ENCODE measurements at regions not wholly inside any gene's neighbourhood (a gene's known extent, or its start where the extent isn't known, plus 50 kb on each side); places are given as distances from the start of the nearest gene placed in this dataset.

DNA sequence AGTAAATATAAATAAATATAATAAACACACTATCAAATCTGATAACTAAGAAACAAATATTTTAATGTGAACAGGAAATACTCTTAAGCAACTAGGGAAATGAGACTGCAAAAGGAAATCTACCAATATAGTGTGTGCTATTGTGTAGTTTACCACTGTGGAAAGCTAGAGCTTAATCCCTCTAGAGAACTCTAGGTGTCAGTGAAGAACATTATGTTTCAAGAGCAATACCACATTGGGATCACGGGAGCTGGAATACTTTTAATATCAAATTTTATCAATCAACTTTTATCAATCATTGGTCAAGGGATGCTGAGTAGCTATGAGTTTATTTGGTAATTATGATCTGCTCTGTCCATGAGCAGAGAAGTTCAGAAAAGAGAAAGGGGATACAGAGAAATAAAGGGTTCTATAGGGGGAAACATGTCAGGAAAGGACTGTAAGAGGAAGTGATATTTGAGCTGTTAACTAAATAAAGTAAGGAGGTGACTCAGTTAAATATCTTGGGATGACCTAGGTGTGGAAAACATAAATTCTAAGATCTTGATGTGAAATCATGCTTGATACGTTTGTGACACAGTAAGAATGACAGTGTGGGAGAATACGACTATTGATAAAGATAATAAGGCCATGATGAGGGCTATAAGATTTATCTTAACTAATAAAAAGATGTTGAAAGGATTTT, 762.2 kb upstream of the ALCAM start:
- DNase-seq = no peak

DNA sequence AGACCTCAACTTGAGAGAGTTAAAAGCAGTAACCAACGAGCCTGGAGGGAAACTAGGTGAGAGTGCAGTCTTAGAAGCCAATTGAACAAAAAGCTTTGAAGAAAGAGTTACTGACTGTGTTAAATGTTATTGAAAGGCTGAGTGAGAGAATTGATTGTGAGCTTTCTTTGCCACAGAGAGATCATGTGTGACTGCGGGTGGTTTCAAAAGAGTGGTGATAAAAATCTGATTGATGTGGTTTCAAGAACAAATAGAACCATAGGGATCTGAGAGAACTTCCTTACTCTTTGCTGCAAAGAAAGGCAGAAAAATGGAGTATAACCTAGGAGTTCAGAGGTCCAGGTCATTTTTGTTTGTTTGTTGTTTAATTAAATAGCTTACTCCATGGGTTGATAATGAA, 759.9 kb upstream of the ALCAM start:
- no peak for DNase-seq

DNA sequence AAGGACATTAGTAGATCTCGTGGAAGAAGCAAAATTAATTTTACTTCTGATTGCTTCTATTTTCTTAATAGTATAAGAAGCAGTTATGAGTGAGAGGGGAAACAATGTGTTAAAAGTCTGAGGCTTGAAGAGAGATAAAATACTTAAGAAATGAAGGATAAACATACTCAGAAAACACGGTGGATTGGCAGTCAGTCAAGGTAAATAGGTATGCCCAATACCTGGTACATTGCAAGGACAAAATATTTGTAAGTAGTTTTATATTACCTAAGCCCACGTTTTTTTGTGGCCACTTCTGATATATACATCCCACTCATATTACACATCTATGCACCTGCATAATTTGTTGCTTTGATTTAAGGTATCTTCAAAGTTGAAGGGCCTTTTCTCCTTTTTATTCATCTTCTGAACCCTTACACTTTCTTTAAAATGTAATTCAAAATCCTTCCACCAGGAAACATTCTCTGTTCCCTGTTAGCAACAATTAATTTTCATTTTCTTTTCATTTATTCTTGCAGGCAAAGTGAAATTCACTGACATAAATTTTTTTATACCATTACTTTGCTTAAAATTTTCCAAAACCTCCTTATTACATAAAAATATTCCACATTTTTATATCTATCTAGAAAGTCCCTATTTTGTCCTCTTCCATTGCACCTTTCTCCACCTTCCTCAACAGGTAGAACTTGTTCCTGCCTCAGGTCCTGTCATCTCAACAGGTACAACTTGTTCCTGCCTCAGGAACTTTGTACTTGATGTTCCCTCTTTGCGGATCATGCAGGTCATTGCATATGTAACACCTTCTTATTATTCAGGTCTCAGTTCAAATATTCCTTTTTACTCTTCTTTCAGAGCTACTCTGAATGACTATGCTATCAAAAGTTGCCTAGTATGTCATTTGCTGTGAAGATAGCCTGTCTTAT, 755.7 kb upstream of the ALCAM start:
- no peak for DNase-seq

DNA sequence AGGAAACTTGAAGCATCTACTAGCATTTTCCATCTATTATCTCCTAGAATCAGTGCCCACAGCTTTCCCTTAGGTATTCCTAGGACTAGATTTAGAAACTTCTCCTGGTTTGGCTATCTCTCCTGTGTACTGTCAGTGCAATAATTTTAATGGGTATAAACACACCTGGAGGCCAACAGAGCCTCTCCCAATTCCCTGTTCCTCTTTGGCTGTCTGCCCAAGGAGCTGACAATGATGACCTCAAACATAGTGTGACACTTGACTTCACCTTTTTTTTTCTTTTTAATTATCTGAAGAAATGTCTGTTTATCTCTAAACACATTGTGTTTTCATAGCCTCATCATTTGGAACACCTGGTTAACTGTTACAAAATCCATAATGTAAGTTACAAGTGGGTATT, 754.5 kb upstream of the ALCAM start:
- DNase-seq = no peak

DNA sequence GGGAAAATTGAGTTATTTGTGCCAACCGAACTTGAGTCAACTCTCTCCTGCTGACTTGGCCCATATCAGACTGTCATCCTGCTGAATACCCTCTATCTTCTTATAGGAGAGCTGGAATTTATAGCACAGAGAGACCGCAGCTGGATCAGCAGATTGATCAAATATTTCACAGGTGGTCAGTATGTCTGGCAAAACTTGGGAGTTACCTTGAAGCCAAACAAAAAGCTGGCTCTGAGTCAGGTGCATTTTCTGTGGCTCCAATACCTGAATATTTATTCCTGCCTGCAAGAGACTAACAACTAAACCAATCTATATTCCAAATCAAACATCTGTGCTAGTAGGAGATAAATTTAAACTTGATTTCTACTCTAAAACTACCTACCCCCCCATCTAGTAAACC, 752.1 kb upstream of the ALCAM start:
- DNase-seq = no peak

DNA sequence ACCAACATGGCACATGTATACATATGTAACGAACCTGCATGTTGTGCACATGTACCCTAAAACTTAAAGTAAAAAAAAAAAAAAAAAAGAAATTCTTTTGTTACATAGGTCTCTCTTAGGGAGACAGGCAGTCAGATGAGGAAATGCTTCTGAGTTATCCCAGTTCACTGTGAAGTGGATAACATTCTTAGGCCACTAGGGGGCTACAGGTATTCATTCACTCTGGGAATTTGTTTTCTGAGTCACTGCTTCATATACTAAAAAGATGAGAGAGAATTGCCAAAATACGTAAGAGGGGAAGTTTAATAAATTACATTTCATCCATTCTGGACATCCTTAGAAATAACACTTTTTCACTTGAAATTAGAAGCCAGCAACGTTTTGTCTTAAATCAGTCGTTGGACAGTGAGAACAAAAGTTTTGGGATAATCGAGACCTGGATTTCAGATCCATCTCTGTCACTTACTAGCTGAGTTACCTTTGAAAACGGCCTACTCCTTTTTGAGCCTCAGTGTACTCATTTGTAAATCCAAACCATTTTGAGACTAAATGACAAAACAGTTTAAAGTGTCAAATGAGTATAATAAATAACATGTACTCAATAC, 738.4 kb upstream of the ALCAM start:
- DNase-seq = no peak

DNA sequence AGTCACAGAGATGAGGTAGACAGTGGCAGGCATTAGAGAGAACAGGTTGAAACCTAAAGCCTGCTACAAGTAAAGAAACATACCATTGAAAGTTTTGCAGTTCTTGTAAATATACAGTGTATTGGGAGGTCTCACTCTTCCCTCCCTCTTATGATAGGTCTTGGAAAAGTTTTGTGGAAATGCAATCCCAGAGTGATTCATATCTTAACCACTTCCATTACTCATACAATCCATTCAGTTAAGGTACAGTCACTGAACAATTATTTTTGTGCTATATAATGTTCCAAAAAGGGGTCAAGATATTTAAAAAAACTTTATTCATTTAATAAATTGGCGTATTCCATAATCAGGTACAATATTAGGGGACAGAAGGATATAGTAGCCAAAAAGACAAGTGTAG, 737.7 kb upstream of the ALCAM start:
- DNase-seq = no peak

DNA sequence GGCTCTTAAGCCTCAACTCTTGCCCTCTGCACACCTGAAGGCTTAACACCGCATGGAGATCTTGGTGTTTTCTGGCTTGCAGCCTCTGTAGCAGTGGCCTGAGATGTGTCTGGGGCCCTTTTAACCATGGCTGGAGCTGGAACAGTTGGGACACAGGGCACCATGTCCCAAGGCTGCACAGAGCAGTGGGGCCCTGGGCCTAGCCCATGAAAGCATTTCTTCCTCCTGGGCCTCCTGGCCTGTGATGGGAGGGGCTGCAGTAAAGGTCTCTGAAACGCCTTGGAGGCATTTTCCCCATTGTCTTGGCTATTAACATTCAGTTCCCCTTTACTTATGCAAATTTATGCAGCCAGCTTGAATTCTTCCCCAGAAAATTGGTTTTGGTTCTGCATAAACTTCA, 735.5 kb upstream of the ALCAM start:
- no peak for DNase-seq

DNA sequence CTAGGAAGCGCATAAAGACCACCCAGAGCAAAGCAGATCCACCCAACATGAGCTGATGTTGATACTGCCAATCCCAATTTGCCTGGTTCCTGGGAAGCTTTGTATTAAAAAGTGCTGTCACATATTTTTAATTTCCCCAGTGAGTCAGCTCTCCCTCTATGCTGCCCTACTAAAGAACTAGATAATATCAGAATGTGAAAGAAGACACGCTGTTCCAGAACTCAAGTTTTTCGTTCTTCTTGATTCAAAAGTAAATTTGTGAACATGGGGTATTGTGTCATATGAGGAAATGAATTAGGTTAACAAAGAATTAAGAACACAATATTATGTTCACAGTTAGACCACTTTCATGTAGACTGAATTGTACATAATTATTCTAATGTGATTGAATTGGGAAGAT, 734.2 kb upstream of the ALCAM start:
- DNase-seq = no peak

DNA sequence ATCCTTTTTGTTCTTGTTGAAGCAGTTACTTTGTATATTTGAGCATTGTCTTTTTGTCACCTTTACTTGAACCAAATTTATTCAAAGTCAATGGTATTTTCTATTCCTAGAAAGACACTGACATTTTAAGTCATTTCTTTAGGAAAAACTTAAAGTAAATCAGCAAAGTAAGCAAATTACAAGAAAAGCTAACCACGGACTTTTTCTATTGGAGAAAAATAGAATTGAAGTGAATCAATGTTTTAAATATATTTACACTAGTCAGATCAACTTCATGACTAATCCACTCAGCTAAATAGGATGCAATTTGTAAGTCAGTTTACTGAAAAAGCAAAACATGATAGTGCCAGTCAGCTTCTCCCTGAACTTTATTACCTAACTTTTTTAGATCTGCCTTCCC, 733.8 kb upstream of the ALCAM start:
- no peak for DNase-seq

DNA sequence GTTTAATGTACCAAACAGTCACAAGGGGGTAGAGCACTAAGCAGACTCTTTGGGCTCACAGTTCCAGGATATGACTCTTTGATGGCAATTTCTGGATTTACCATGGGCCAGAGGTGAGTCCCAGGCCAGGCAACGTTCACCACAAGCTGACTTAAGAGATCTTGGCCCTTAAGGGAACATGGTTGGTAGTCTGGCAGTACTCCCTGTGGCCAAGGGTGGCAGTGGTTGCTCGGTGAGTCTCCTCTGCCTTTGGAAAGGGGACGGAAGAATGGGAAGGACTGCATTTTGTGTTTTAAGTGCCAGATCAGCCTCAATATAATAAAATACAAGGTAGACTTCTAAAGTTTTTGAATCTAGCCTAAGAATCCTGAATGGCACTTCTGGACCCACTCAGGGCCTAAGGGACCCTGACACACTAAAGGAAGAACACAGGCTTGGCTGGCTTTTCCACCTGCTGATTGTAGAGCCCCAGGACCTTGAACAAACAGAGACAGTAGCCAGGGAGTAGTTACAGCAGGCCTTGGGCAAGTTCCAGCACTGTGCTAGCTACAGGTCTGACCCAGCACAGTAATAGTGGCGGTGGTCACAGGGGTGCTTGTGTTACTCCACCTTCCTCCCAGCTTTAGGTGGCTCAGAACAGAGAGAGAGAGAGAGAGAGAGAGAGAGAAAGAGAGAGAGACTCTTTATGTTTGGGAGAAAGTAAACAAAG, 730.7 kb upstream of the ALCAM start:
- no peak for DNase-seq

DNA sequence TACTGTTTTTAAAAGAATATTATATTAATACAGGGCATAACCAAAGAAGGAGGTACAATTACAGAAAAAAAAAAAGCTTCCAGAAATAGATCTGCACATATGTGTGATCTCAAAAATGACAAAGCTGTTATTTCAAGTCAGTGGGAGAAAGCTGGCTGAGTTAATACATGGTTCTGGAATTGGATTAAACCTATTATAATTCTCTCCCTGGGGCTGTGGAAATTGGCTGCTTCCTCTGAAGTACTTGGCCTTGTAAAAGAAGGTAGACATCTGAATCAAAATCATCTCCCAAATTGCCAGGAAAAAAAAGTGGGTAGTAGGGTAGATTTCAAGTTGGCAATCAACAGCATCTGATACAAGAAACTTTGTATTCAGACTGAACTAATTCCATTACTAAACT, 723.9 kb upstream of the ALCAM start:
- no peak for DNase-seq

DNA sequence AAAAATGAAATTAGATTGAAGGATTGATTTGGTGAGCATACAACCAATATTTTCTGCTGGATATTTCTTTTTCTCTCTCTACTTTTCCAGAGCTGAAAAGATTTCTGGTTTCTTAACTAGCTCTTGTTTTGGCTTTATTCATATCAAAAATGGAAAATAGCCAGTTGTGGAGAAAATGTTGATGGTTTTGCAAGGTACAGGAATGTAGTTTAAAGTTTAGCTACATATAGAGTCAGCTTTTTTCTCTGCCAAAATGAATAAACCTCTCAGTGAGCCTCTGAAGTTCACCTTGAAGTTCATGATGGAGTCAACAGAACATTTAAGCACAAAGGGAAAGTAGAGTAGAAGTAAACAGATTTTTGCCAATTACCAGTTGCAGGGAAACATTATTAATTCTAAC, 720.5 kb upstream of the ALCAM start:
- DNase-seq = no peak

DNA sequence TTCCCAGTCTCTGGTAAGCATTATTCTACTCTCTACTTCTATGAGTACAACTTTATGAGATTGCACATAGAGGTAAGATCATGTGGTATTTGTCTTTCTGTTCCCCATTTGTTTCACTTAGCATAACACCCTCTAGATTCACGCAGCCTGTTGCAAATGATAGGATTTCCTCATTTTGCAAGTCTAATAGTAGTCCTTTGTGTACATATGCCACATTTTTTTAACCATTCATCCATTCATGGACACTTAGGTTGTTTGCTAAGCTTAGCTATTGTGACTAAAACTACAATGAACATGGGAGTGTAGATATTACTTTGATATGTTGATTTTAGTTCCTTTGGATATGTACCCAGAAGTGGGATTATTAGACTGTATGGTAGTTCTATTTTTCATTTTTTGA, 717.9 kb upstream of the ALCAM start:
- no peak for DNase-seq

DNA sequence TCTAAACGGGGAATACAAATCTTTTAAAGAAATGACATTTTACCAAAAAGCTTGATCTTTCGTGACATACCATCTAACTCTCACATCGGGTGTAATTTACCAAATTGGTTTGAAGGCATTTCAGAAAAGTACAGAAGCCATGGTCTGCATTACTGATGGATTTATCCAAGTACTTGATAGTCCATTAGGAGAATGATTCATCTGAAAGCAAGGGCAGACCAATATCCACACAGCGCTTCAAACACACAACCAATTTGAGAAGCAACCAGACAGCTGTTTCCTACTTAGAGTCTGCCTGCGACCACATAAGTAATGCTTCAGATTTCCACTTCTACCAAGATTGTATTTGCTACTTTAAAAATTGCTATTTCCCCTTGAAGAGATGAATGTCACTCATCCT, 697.6 kb upstream of the ALCAM start:
- no peak for DNase-seq

DNA sequence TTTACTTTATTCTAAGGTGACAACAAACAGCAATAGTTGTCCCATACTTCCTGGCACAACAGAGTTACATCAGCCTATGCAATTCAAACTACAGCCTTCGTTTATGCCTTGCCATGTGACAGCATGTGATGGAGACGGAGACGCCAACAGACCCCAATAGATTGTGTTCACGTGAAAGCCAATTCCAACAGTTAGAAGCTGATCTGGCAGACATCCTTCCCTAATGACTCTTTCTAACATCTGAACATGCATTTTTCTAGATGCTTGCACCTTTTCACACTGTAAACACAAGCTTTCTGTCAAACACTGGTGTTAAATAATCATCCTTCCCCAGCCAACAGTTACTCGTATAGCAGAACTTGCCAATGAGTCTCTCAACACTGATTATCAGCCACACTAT, 694.4 kb upstream of the ALCAM start:
- DNase-seq = no peak

DNA sequence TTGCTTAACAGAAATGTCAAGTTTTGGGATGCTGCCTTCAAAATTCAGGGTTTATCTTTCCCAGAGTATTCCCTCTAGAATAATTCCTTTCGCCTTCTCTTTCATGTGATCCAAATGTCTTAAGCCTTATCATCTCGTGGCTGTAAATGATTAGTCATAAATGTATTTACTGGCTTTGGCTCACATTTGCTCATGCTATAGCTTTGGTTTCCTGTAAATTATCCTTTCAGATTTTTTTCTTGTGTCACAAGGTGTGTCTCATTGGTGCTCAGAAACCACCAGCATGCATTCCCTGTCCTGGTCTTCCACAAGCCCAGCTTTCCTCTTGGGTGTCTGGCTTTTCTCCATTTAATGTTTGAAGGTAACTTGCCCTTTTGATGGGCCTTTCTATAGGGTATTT, 692.7 kb upstream of the ALCAM start:
- DNase-seq = no peak

DNA sequence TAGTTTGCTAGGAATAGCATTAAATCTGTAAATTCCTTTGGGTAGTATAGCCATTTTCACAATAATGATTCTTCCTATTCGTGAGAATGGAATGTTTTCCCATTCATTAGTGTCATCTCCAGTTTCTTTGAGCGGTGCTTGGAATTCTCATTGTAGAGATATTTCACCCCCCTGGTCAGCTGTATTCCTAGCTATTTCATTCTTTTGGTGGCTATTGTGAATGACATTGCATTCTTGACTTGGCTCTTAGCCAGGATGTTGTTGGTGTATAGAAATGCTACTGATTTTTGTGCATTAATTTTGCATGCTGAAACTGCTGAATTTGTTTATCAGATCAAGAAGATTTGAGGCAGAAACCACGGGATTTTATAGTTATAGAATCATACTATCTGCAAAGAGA, 690.5 kb upstream of the ALCAM start:
- no peak for DNase-seq

DNA sequence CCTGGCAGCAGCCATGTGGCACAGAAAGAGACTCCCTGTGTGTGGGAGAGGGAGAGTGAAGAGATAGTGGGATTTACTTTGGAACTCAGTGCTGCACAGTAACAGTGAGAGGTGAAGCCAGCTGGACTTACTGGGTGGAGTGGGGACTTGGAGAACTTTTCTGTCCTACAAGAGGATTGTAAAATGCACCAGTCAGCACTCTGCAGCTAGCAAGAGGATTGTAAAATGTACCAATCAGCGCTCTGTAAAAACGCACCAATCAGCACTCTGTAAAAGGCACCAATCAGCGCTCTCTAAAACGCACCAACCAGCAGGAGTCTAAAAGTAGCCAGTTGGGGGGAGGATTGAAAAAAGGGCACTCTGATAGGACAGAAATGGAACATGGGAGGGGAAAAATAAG, 688.8 kb upstream of the ALCAM start:
- no peak for DNase-seq

DNA sequence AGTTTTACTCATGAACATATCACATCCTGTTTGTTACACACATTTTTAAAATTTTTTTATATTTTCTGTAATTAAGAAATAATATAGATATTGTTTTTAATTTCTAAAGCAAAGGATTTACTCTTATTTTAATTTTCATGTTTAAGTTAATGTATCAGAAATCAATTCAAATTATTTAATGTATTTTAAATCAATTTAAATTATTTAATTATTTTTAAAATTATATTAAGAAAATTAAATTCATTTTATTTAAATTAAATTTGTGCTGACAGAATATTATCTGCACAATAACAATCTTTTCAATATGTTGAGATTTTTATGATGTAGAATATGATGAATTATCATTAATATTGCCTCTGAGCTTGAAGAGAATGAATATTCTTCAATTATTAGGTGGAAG, 681.2 kb upstream of the ALCAM start:
- no peak for DNase-seq

DNA sequence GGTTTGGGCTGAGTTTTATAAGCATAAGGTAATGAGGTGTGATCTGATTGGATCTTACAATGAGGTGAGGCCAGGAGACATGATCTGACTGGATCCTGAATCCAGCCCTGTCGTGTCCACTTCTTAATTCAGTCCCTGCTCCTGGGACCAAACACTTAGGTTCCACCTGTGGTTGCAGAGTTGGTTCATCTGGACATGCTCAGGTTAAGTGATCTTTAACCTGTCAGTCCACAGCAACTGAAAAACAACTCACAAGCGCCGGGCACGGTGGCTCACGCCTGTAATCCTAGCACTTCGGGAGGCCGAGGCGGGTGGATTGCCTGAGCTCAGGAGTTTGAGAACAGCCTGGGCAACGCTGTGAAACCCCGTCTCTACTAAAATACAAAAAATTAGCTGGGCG, 679.3 kb upstream of the ALCAM start:
- no peak for DNase-seq

DNA sequence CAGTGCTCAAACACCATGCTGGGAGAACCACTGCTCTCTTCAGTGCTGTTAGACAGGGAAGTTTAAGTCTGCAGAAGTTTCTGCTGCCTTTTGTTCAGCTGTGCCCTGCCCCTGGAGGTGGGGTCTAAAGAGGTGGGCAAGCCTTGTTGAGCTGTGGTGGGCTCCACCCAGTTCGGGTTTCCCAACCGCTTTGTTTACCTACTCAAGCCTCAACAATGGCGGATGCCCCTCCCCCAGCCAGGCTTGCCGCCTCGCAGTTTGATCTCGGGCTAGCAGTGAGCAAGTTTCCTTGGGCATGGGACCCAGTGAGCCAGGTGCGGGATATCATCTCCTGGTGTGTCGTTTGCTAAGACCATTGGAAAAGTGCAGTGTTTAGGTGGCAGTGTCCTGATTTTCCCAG, 670.2 kb upstream of the ALCAM start:
- DNase-seq = no peak

DNA sequence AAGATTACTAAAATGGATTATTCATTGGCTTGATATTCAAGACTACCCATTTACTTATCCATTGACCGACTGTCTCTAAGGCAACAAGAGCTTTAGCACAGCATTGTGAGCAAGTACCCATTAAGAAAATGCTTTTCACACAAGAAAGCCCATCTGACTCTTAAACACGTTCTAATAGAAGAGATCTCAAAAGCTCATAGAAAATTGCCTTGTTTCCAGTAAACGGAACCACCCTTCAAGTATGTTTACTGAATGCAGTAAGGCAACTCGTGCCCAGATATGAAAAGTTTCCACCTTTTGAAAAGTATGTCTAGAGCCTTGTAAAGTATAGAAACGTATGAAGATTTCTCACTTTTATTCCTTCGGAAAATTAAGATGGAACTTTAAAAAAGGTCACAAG, 655.3 kb upstream of the ALCAM start:
- no peak for DNase-seq

DNA sequence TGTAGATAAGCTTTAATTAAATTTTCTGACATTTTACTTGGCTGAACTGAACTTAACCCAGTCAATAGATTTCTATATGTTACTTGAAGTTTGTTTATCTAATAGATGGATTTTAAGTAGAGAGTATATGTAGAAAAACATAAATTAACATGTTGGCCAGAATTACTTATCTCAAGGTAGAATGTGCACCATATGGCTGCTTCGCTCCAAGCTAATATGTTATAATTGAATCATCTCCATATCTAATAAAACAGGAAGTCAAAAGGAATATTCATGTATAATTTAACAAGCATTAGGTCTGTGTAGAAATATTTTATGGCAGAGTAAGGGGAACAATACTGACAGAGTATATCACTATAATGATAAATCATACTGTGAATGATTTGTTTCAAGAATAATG, 650.7 kb upstream of the ALCAM start:
- no peak for DNase-seq

Data from activated naive CD4-positive, alpha-beta T cell treated with Interleukin-2 at 50 U/mL for 16 hours (primary cell).